ENCODE measurements at regions not wholly inside any gene's neighbourhood (a gene's known extent, or its start where the extent isn't known, plus 50 kb on each side); places are given as distances from the start of the nearest gene placed in this dataset.

- ATAC-seq: no peak
- Histone ChIP-seq H3K4me1 (ENCODE audit: control insufficient read depth, insufficient read depth, low read length) (no peaks in the 10 kb centered on the region), H3K27me3 (replicated peaks in 1 of 2; ENCODE audit: control insufficient read depth in 2 of 2, insufficient read depth in 2 of 2, low read length in 1 of 2) (no peaks in the 10 kb centered on the region), H3K79me2 (ENCODE audit: control insufficient read depth, insufficient read depth, low read length) (no peaks in the 10 kb centered on the region), H3K27ac (ENCODE audit: control insufficient read depth, insufficient read depth) (no peak overlapping the region), H3K9me3 (replicated peaks; ENCODE audit: control insufficient read depth, insufficient read depth, low read length) (no peaks in the 10 kb centered on the region), H3K36me3 (ENCODE audit: control insufficient read depth in 2 of 2, insufficient read depth in 2 of 2, low read length in 1 of 2) (no peaks in the 10 kb centered on the region), H4K20me1 (ENCODE audit: control insufficient read depth, insufficient read depth) (no peaks in the 10 kb centered on the region), H3K4me2 (ENCODE audit: control insufficient read depth, insufficient read depth) (no peak overlapping the region), H3K9ac (ENCODE audit: control insufficient read depth, insufficient read depth, low read length) (no peak overlapping the region), H2AFZ (ENCODE audit: control insufficient read depth, low read depth, low read length) (no peak overlapping the region), H3K4me3 (no peak overlapping the region)
- RAD21 ChIA-PET (ENCODE audit: unreplicated experiment): no interaction called here
- WGBS (ENCODE audit: insufficient coverage, insufficient replicate concordance, low lambda C conversion rate, missing lambda C conversion rate): 71% methylated on average over 4 of the region's 4 CpGs
- FAIRE-seq: no peak
- no TSS peak for BruUV-seq (replicated peaks)
- in situ Hi-C loops (cut with MboI) (no loop called here), intact Hi-C loops (cut with micrococcal nuclease; ENCODE audit: unreplicated experiment) (no loop called here)
- SMC1A ChIA-PET (ENCODE audit: uncharacterized antibody, unreplicated experiment): interaction anchor here (0.9 to 2.4 kb wide), 6 partner anchors 11 to 136 kb away, joined by 3 to 12 read pairs (median 4); no protein-coding TSS in a partner anchor
- no peak for DNase-seq (ENCODE audit: low read depth, low spot score)
- CTCF ChIA-PET: interaction anchor here (0.5 to 0.9 kb wide), 2 partner anchors 13 to 220 kb away, joined by 3 to 5 read pairs; no protein-coding TSS in a partner anchor
- POLR2A ChIA-PET: interaction anchor here (1.2 kb wide), 1 partner anchor 79 kb away, joined by 3 read pairs; no protein-coding TSS in a partner anchor
- no peak for TF ChIP-seq ZNF622 (IDR thresholded peaks at IDR 0.05)
- no peak for TF ChIP-seq CTCF (IDR thresholded peaks at IDR 0.05 in 2 of 3, conservative IDR thresholded peaks at IDR 0.05 in 1 of 3; ENCODE audit: control insufficient read depth in 2 of 3, extremely low read depth in 1 of 3, insufficient read depth in 1 of 3, low read depth in 3 of 3, low read length in 3 of 3)
These were observed 80.5 kb upstream of the BTG1 start for GRCh38 chr12:92226071-92226661.

- H3K27ac ChIP-seq (ENCODE audit: control insufficient read depth, insufficient read depth): no peak overlapping the region
- ChIA-PET SMC1A (ENCODE audit: uncharacterized antibody, unreplicated experiment) (interaction anchor here (1.4 to 1.9 kb wide), 2 partner anchors 11 to 138 kb away, joined by 4 to 5 read pairs; no protein-coding TSS in a partner anchor), CTCF (no interaction called here), POLR2A (no interaction called here), RAD21 (ENCODE audit: unreplicated experiment) (no interaction called here)
- intact Hi-C loops (cut with micrococcal nuclease; ENCODE audit: unreplicated experiment) (no loop called here), in situ Hi-C loops (cut with MboI) (no loop called here)
- WGBS (ENCODE audit: insufficient coverage, insufficient replicate concordance, low lambda C conversion rate, missing lambda C conversion rate): 85% methylated on average over 6 of the region's 6 CpGs
- H4K20me1 ChIP-seq (ENCODE audit: control insufficient read depth, insufficient read depth): no peaks in the 10 kb centered on the region
- no peak for TF ChIP-seq RAD51 (IDR thresholded peaks at IDR 0.05)
- peak; percentile 49; the same call in 1 of the 2 replicates for TF ChIP-seq MTA2 (IDR thresholded peaks at IDR 0.05; ENCODE audit: low read depth)
- H3K36me3 ChIP-seq (ENCODE audit: control insufficient read depth in 2 of 2, insufficient read depth in 2 of 2, low read length in 1 of 2): no peaks in the 10 kb centered on the region
- H2AFZ ChIP-seq (ENCODE audit: control insufficient read depth, low read depth, low read length): no peak overlapping the region
- H3K9me3 ChIP-seq (replicated peaks; ENCODE audit: control insufficient read depth, insufficient read depth, low read length): no peaks in the 10 kb centered on the region
- H3K79me2 ChIP-seq (ENCODE audit: control insufficient read depth, insufficient read depth, low read length): no peaks in the 10 kb centered on the region
- no peak overlapping the region for H3K4me3 ChIP-seq
- no peaks in the 10 kb centered on the region for H3K4me1 ChIP-seq (ENCODE audit: control insufficient read depth, insufficient read depth, low read length)
- BruUV-seq (replicated peaks): no TSS peak
- no peak for DNase-seq (ENCODE audit: low read depth, low spot score)
- H3K27me3 ChIP-seq (replicated peaks in 1 of 2; ENCODE audit: control insufficient read depth in 2 of 2, insufficient read depth in 2 of 2, low read length in 1 of 2): no peaks in the 10 kb centered on the region
- no peak overlapping the region for H3K4me2 ChIP-seq (ENCODE audit: control insufficient read depth, insufficient read depth)
- H3K9ac ChIP-seq (ENCODE audit: control insufficient read depth, insufficient read depth, low read length): no peak overlapping the region
- ATAC-seq: peak; percentile 42
- no peak for FAIRE-seq
These were observed 79.2 kb upstream of the BTG1 start for GRCh38 chr12:92224685-92225331.

Data from GM12878 (cell line).